A172 (cell line): ENCODE measurements at regions not wholly inside any gene's neighbourhood (a gene's known extent, or its start where the extent isn't known, plus 50 kb on each side); places are given as distances from the start of the nearest gene placed in this dataset.
"Not testable (repeated sequence)": the region's sequence is repeated elsewhere in the genome, so short reads cannot be mapped to it uniquely, and the experiment has no call there.

Experiments used
- DNase-seq: peaks from one replicate; pipeline ENCODE4 v3.0.0-alpha.2; 2015; ENCODE audit warnings: low spot score

- DNase-seq = no peak
Measured at GRCh38 chr15:35282965-35283496, 197.9 kb upstream of the NANOGP8 start.

GRCh38 chr15:35281515-35281914, 196.4 kb upstream of the NANOGP8 start:
- DNase-seq = peak; percentile 22

- DNase-seq = no peak
Measured at GRCh38 chr15:35279811-35280210, 194.7 kb upstream of the NANOGP8 start.

GRCh38 chr15:35271371-35272043, 186.4 kb upstream of the NANOGP8 start:
- DNase-seq = peak; percentile 36

DNA sequence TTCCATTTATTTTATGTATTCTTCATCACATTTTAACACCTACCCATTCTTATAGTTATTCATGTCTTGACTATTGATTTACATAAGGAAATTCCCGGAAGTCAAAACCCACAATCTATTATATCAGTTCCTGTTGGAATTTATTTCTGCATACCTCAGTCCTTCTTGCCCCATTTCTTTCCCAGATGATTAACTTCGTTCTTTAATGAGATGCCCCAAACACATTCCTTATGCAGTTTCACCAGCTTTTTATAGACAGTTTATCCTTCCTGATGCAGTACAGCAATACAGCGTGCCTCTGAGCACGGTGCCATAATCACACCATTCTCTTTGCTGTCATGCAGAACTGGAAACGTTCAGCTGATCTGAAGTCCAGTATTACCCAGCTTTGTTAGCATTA, 175.8 kb upstream of the NANOGP8 start:
- no peak for DNase-seq

DNA sequence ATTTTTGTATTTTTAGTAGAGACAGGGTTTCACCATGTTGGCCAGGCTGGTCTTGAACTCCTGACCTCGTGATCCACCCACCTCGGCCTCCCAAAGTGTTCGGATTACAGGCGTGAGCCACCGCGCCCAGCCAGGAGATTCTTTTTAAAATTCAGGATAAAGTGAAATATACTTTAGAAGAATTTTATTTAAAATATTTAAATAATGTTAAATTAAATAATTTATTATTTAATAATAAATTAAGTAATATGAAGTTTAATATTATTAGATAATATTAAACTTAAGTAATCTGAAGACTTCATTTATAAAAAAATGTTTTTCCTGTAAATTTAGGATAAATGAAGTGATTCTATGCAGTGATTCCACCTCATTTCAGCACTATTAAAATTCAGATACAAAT, 175.2 kb upstream of the NANOGP8 start:
- DNase-seq = not testable (repeated sequence)

DNA sequence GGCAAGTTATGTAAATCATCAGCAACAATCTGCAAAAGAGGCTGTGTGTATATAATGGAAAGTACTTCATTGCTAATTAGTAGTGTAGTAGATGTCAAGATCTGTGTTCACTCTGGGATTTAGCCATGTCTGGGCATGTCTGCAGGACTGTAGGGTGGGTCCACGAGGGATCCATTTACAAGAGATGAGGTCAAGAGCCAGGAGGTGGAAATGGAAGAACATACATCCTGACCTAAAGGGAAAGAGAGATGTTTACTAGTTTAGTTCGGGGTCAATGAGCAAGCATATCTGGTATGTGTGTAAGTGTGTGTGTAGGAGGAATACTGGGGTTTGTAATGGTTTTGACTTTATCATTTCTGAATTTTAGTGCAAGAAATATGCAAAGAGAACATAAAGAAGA, 171.5 kb upstream of the NANOGP8 start:
- DNase-seq = no peak

DNA sequence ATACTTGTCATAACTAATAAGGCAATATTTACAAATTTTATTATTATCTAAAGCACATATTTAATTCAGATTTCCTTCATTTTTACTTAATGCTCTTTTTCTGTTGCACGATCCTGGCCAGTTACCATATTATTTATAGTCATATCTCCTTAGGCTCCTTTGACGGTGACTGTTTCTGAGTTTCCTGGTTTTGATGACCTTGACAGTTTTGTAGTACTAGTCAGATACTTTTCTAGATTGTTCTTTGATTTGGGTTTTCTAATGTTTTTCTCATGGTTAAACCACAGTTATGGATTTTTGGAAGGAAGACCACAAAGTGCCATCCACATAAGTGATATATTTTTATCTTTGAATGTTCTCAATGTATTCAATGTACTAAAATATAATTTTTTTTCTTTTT, 171.0 kb upstream of the NANOGP8 start:
- DNase-seq = no peak

DNA sequence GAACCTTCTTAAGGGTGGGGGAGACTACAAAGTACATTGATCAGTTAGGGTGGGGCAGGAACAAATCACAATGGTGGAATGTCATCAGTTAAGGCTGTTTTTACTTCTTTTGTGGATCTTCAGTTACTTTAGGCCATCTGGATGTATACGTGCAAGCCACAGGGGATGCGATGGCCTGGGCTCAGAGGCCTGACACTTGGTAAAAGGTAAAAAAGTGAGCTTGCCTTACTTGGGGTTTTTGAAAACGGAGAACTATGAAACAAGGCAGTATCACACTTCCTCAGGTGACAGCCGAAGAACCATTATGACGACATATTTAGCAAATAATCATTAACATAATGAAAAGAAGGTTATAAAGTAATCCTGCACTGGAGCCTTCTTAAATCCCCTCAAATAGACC, 169.8 kb upstream of the NANOGP8 start:
- DNase-seq = not testable (repeated sequence)

GRCh38 chr15:35254062-35254461, 169.0 kb upstream of the NANOGP8 start:
- DNase-seq = no peak

DNA sequence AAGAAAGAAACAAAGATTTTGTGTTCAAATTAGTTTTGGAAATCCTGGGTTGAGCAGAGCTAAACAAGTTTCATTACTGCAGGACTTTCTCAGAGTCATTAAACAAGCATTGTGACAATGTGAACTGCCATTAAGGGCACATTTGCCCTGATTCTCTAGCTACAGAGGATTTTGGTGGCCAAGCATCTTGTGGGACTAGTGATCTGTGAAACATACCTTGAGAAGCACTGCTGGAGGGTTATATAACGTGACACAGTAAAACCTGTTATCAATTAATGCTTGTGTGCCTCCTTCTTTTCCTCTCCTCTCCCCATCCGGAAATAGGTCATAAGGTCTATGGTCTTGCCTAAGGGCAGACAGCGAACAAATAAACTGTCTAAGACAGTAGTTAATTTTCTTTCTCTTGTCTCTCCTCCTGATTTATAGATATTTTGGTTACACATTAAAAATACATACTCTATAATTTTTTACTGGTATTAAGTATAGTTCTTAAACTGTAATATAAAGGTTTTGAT, 167.3 kb upstream of the NANOGP8 start:
- no peak for DNase-seq

GRCh38 chr15:35247150-35247549, 162.1 kb upstream of the NANOGP8 start:
- DNase-seq = no peak

- no peak for DNase-seq
Measured at GRCh38 chr15:35246451-35246850, 161.4 kb upstream of the NANOGP8 start.

DNA sequence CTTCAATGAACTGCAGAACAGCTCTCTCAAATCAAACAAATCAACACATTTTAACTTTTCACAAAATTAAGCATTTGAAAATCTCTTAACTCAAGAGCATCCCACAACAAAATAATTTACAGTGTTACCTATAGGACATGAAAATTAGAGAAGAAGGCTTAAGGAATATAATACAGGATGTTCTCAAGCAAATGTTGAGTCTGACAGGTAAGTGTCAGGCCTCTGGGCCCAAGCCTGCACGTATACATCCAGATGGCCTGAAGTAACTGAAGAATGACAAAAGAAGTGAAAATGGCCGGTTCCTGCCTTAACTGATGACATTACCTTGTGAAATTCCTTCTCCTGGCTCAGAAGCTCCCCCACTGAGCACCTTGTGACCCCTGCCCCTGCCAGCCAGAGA, 160.6 kb upstream of the NANOGP8 start:
- not testable (repeated sequence) for DNase-seq

DNA sequence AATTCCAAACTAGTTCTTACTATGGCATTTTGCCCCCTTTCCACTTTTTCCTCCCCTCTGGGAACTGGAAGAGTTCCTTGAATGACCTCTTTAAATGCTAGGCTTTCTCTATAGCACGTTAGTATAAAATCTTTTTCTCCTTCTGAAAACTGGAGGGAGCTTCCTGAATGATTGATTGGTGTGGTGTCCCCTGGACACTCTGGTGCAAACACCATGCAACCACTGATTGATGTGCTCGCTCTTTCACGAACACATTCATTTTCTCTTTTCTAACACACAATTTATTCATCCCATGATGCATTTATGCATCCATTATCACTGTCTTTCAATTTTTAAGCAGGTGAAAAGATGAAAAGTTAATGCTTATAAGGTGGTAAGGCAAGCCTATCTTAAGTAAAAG, 159.1 kb upstream of the NANOGP8 start:
- DNase-seq = no peak

- DNase-seq = no peak
Measured at GRCh38 chr15:35243758-35244157, 158.7 kb upstream of the NANOGP8 start.

GRCh38 chr15:35239693-35240092, 154.6 kb upstream of the NANOGP8 start:
- DNase-seq = not testable (repeated sequence)

DNA sequence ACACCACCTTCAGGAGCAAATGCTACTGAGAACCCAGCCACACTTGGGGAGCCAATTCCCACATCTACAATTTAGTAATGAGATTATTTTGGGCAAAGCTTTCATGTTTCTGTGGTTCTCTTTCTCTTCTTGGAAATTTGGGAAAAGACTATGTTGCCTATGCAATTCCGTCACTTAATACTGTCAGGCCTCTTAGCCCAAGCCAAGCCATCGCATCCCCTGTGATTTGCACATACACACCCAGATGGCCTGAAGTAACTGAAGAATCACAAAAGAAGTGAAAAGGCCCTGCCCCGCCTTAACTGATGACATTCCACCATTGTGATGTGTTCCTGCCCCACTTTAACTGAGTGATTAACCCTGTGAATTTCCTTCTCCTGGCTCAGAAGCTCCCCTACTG, 153.4 kb upstream of the NANOGP8 start:
- not testable (repeated sequence) for DNase-seq

DNA sequence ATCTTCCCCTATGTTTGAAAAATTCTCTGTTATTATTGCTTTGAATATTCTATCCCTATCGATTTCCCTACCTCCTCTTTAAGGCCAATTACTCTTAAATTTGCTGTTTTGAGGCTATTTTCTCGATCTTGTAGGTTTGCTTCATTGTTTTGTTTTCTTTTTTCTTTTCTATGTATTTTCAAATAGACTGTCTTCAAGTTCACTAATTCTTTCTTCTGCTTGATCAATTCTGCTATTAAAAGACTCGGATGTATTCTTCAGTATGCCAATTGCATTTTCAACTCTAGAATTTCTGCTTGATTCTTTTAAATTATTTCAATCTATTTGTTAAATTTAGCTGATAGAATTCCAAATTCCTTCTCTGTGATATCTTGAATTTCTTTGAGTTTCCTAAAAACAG, 144.0 kb upstream of the NANOGP8 start:
- no peak for DNase-seq

DNA sequence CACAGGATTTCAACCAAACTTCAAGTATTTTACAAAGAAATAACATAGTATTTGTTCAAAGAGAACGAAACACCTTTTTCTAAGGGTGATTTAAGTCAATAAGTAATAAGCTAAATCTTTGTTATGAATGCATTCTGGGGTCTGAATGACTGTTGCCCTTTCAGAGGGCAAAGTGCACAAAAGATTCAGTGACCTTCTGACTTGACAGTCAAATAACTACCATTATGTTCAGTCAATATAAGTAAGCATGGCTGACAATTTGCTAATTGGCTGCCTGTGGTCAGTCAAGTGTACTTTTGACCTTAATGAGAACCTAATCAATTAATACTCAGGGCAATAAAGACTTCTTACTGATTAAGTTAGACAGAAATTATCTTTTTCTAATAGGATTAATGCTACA, 133.1 kb upstream of the NANOGP8 start:
- no peak for DNase-seq

GRCh38 chr15:35215093-35215492, 130.0 kb upstream of the NANOGP8 start:
- no peak for DNase-seq

- DNase-seq = no peak
Measured at GRCh38 chr15:35211240-35211902, 126.3 kb upstream of the NANOGP8 start.

- no peak for DNase-seq
Measured at GRCh38 chr15:35210370-35210769, 125.3 kb upstream of the NANOGP8 start.
